ENCODE measurements at regions not wholly inside any gene's neighbourhood (a gene's known extent, or its start where the extent isn't known, plus 50 kb on each side); places are given as distances from the start of the nearest gene placed in this dataset.
"Not testable (repeated sequence)": the region's sequence is repeated elsewhere in the genome, so short reads cannot be mapped to it uniquely, and the experiment has no call there.

- FAIRE-seq = no peak
- TF ChIP-seq POLR2AphosphoS5 (IDR thresholded peaks at IDR 0.05; ENCODE audit: low read depth, low read length) (no peak), POU2F2 (IDR thresholded peaks at IDR 0.05; ENCODE audit: low read depth, low read length) (no peak), SPI1 (IDR thresholded peaks at IDR 0.05; ENCODE audit: low read depth, low read length) (no peak), PAX5 (IDR thresholded peaks at IDR 0.05; ENCODE audit: insufficient read depth, low read length, severe bottlenecking) (no peak), TAF1 (IDR thresholded peaks at IDR 0.05; ENCODE audit: low read depth, low read length) (no peak), POLR2A (IDR thresholded peaks at IDR 0.05; ENCODE audit: low read depth, low read length) (no peak)
- DNase-seq (ENCODE audit: insufficient read length, low spot score) = no peak
Measured at GRCh38 chr7:124257638-124258308, 224.9 kb upstream of the TMEM229A start.

- no peak for FAIRE-seq
- no peak for DNase-seq (ENCODE audit: insufficient read length, low spot score)
- no peak for TF ChIP-seq POLR2AphosphoS5 (IDR thresholded peaks at IDR 0.05; ENCODE audit: low read depth, low read length)
- TF ChIP-seq POLR2A (IDR thresholded peaks at IDR 0.05; ENCODE audit: low read depth, low read length) = no peak
- no peak for TF ChIP-seq TAF1 (IDR thresholded peaks at IDR 0.05; ENCODE audit: low read depth, low read length)
- TF ChIP-seq POU2F2 (IDR thresholded peaks at IDR 0.05; ENCODE audit: low read depth, low read length) = no peak
- TF ChIP-seq SPI1 (IDR thresholded peaks at IDR 0.05; ENCODE audit: low read depth, low read length) = no peak
- no peak for TF ChIP-seq PAX5 (IDR thresholded peaks at IDR 0.05; ENCODE audit: insufficient read depth, low read length, severe bottlenecking)
Measured at GRCh38 chr7:124255041-124255655, 222.3 kb upstream of the TMEM229A start.

- TF ChIP-seq POLR2AphosphoS5 (IDR thresholded peaks at IDR 0.05; ENCODE audit: low read depth, low read length) = no peak
- TF ChIP-seq SPI1 (IDR thresholded peaks at IDR 0.05; ENCODE audit: low read depth, low read length) = no peak
- no peak for TF ChIP-seq POLR2A (IDR thresholded peaks at IDR 0.05; ENCODE audit: low read depth, low read length)
- no peak for TF ChIP-seq TAF1 (IDR thresholded peaks at IDR 0.05; ENCODE audit: low read depth, low read length)
- no peak for TF ChIP-seq POU2F2 (IDR thresholded peaks at IDR 0.05; ENCODE audit: low read depth, low read length)
- TF ChIP-seq PAX5 (IDR thresholded peaks at IDR 0.05; ENCODE audit: insufficient read depth, low read length, severe bottlenecking) = no peak
- FAIRE-seq (no peak), DNase-seq (ENCODE audit: insufficient read length, low spot score) (no peak)
Measured at GRCh38 chr7:124254396-124254795, 221.5 kb upstream of the TMEM229A start.

GRCh38 chr7:124251636-124252035 lies 218.8 kb upstream of the TMEM229A start:
- no peak for FAIRE-seq
- TF ChIP-seq POU2F2 (IDR thresholded peaks at IDR 0.05; ENCODE audit: low read depth, low read length) = no peak
- no peak for TF ChIP-seq SPI1 (IDR thresholded peaks at IDR 0.05; ENCODE audit: low read depth, low read length)
- no peak for TF ChIP-seq POLR2A (IDR thresholded peaks at IDR 0.05; ENCODE audit: low read depth, low read length)
- TF ChIP-seq TAF1 (IDR thresholded peaks at IDR 0.05; ENCODE audit: low read depth, low read length) = no peak
- TF ChIP-seq POLR2AphosphoS5 (IDR thresholded peaks at IDR 0.05; ENCODE audit: low read depth, low read length) = no peak
- TF ChIP-seq PAX5 (IDR thresholded peaks at IDR 0.05; ENCODE audit: insufficient read depth, low read length, severe bottlenecking) = no peak
- DNase-seq (ENCODE audit: insufficient read length, low spot score) = no peak

- FAIRE-seq (no peak), DNase-seq (ENCODE audit: insufficient read length, low spot score) (no peak)
- TF ChIP-seq POLR2AphosphoS5 (IDR thresholded peaks at IDR 0.05; ENCODE audit: low read depth, low read length) (no peak), SPI1 (IDR thresholded peaks at IDR 0.05; ENCODE audit: low read depth, low read length) (peak; percentile 84)
Measured at GRCh38 chr7:124250297-124251034, 217.6 kb upstream of the TMEM229A start.

GRCh38 chr7:124247691-124248090 lies 214.8 kb upstream of the TMEM229A start:
- no peak for FAIRE-seq
- no peak for TF ChIP-seq POLR2A (IDR thresholded peaks at IDR 0.05; ENCODE audit: low read depth, low read length)
- no peak for DNase-seq (ENCODE audit: insufficient read length, low spot score)

- DNase-seq (ENCODE audit: insufficient read length, low spot score) (no peak), FAIRE-seq (no peak)
- TF ChIP-seq POLR2A (IDR thresholded peaks at IDR 0.05; ENCODE audit: low read depth, low read length) = no peak
- no peak for TF ChIP-seq PAX5 (IDR thresholded peaks at IDR 0.05; ENCODE audit: insufficient read depth, low read length, severe bottlenecking)
- no peak for TF ChIP-seq POLR2AphosphoS5 (IDR thresholded peaks at IDR 0.05; ENCODE audit: low read depth, low read length)
- TF ChIP-seq TAF1 (IDR thresholded peaks at IDR 0.05; ENCODE audit: low read depth, low read length) = no peak
- no peak for TF ChIP-seq POU2F2 (IDR thresholded peaks at IDR 0.05; ENCODE audit: low read depth, low read length)
- no peak for TF ChIP-seq SPI1 (IDR thresholded peaks at IDR 0.05; ENCODE audit: low read depth, low read length)
Measured at GRCh38 chr7:124246262-124246863, 213.5 kb upstream of the TMEM229A start.

- not testable (repeated sequence) for DNase-seq (ENCODE audit: insufficient read length, low spot score); FAIRE-seq
Measured at GRCh38 chr7:124244469-124244868, 211.6 kb upstream of the TMEM229A start.

GRCh38 chr7:124219681-124220080 lies 186.8 kb upstream of the TMEM229A start:
- TF ChIP-seq PAX5 (IDR thresholded peaks at IDR 0.05; ENCODE audit: insufficient read depth, low read length, severe bottlenecking) = no peak
- no peak for TF ChIP-seq POLR2A (IDR thresholded peaks at IDR 0.05; ENCODE audit: low read depth, low read length)
- TF ChIP-seq POLR2AphosphoS5 (IDR thresholded peaks at IDR 0.05; ENCODE audit: low read depth, low read length) = no peak
- TF ChIP-seq SPI1 (IDR thresholded peaks at IDR 0.05; ENCODE audit: low read depth, low read length) = no peak
- no peak for TF ChIP-seq POU2F2 (IDR thresholded peaks at IDR 0.05; ENCODE audit: low read depth, low read length)
- TF ChIP-seq TAF1 (IDR thresholded peaks at IDR 0.05; ENCODE audit: low read depth, low read length) = no peak
- DNase-seq (ENCODE audit: insufficient read length, low spot score) (no peak), FAIRE-seq (no peak)

GRCh38 chr7:124208642-124209041 lies 175.8 kb upstream of the TMEM229A start:
- FAIRE-seq = no peak
- DNase-seq (ENCODE audit: insufficient read length, low spot score) = no peak
- no peak for TF ChIP-seq SPI1 (IDR thresholded peaks at IDR 0.05; ENCODE audit: low read depth, low read length)
- no peak for TF ChIP-seq POLR2A (IDR thresholded peaks at IDR 0.05; ENCODE audit: low read depth, low read length)
- no peak for TF ChIP-seq POLR2AphosphoS5 (IDR thresholded peaks at IDR 0.05; ENCODE audit: low read depth, low read length)
- no peak for TF ChIP-seq TAF1 (IDR thresholded peaks at IDR 0.05; ENCODE audit: low read depth, low read length)
- no peak for TF ChIP-seq POU2F2 (IDR thresholded peaks at IDR 0.05; ENCODE audit: low read depth, low read length)
- no peak for TF ChIP-seq PAX5 (IDR thresholded peaks at IDR 0.05; ENCODE audit: insufficient read depth, low read length, severe bottlenecking)
